Nephron (organoid): ENCODE measurements at regions not wholly inside any gene's neighbourhood (a gene's known extent, or its start where the extent isn't known, plus 50 kb on each side); places are given as distances from the start of the nearest gene placed in this dataset.
"Not testable (repeated sequence)": the region's sequence is repeated elsewhere in the genome, so short reads cannot be mapped to it uniquely, and the experiment has no call there.

Experiments used
- H3K27ac Mint-ChIP-seq, 3 experiments: 2 replicates each; pipeline ENCODE4 v1.8.0; 2020; ENCODE audit warnings: mixed read lengths in 3 of 3, mild to moderate bottlenecking in 2 of 3, moderate library complexity in 1 of 3
- H3K27me3 Mint-ChIP-seq: 2 replicates; pipeline ENCODE4 v1.8.0; 2021; ENCODE audit warnings: low read depth, mild to moderate bottlenecking, moderate library complexity, mixed read lengths
- H3K36me3 Mint-ChIP-seq: 2 replicates; pipeline ENCODE4 v1.8.0; 2020; ENCODE audit warnings: low read depth, mixed read lengths
- H3K4me1 Mint-ChIP-seq: 2 replicates; pipeline ENCODE4 v1.8.0; 2020; ENCODE audit warnings: mixed read lengths
- H3K4me3 Mint-ChIP-seq, 3 experiments: 2 replicates each; pipeline ENCODE4 v1.8.0; 2020; ENCODE audit warnings: mild to moderate bottlenecking in 3 of 3, mixed read lengths in 3 of 3, moderate library complexity in 2 of 3
- H3K9me3 Mint-ChIP-seq: 2 replicates; pipeline ENCODE4 v1.8.0; 2020; ENCODE audit warnings: mixed read lengths
- TF ChIP-seq, protein P1 (sequence below), 3 experiments: fragments of 200-600 bp; sonication (generic); IDR thresholded peaks; one replicate each; pipeline ENCODE4 v1.5.0; 2021; ENCODE audit warnings: antibody characterized with exemption in 3 of 3; ENCODE audit not compliant: unreplicated experiment in 3 of 3

DNA sequence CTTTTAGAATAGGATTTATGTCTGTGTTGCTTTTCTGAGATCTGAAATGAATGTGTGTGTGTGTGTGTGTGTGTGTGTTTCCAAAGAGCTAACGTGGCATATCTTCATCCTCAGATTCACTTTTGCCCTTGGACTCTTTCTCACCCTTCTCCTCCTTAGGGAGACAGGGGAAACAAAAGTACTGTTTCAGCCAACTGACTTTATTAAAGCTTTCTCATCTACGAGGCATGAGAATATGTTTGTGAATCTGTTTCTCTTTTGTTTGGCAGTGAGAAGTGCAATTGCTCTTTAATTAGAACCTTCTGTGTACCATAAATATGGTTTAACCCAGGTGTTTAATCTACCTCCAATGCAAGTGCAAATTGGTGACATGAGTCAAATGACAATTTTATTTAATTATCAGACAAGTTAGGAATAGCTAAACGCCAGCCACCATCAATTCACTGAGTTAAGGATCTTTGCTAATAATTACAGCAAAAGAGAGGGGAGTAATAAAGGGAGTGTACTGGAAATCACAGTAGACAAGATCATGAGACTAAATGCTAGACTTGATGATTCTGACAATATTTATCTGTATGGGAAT, 186.4 kb upstream of the COL3A1 start:
- Mint-ChIP-seq H3K4me1 (peaks cover 39% of the 10 kb centered on the region), H3K36me3 (no peaks in the 10 kb centered on the region)
- TF ChIP-seq, protein P1, sequence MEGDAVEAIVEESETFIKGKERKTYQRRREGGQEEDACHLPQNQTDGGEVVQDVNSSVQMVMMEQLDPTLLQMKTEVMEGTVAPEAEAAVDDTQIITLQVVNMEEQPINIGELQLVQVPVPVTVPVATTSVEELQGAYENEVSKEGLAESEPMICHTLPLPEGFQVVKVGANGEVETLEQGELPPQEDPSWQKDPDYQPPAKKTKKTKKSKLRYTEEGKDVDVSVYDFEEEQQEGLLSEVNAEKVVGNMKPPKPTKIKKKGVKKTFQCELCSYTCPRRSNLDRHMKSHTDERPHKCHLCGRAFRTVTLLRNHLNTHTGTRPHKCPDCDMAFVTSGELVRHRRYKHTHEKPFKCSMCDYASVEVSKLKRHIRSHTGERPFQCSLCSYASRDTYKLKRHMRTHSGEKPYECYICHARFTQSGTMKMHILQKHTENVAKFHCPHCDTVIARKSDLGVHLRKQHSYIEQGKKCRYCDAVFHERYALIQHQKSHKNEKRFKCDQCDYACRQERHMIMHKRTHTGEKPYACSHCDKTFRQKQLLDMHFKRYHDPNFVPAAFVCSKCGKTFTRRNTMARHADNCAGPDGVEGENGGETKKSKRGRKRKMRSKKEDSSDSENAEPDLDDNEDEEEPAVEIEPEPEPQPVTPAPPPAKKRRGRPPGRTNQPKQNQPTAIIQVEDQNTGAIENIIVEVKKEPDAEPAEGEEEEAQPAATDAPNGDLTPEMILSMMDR (IDR thresholded peaks at IDR 0.05; ENCODE audit: unreplicated experiment in 3 of 3) = no peak

DNA sequence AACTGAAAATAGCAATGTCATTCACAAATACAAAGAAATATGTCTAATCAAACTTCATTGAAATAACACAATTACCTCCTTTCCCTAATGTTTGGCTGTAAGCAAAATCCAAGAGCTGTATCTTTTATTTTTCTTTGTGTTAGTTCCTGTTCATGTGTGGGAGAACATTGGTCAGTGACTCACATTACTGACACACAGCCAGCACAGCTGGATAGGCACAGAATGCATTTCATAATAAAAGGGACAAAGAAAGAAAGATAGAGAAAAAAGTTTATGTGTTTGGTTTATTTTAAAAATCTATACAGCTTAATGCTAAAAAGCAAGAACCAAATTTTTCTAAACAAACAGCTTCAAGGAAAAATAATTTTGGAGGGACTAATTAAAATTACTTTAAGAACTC, 185.6 kb upstream of the COL3A1 start:
- Mint-ChIP-seq H3K27ac (peak overlapping the region; percentile 93 to 100 (median 99)), H3K4me1 (peaks cover 39% of the 10 kb centered on the region), H3K27me3 (no peaks in the 10 kb centered on the region), H3K4me3 (peak overlapping the region; percentile 44 to 71 (median 47)), H3K9me3 (no peaks in the 10 kb centered on the region), H3K36me3 (no peaks in the 10 kb centered on the region)
- TF ChIP-seq, protein P1 (IDR thresholded peaks at IDR 0.05; ENCODE audit: unreplicated experiment in 3 of 3) = no peak

More for the DNA sequence above, 186.4 kb upstream of the COL3A1 start:
- H3K27me3 Mint-ChIP-seq = no peaks in the 10 kb centered on the region
- no peaks in the 10 kb centered on the region for H3K9me3 Mint-ChIP-seq
- peak overlapping the region; percentile 33 to 74 (median 50) for H3K4me3 Mint-ChIP-seq
- peak overlapping the region; percentile 93 to 100 (median 99) for H3K27ac Mint-ChIP-seq

DNA sequence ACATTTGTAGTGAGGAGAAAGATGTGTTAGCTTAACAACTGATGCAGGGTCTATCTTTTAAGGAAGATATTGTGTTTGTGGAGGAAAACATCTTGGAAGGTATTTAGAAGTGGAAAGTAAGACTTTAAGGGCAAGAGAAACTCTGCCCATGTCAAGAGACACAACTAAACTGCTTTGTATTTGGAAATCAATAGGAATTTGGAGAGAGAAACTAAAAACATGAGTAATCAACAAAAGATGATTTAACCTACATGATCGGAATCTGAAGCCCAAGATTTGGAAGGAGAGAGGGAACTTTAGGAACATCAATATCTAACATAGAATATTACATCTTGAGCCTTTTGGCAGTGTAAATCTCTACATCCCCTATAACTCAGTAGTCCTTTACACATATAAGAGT, 184.2 kb upstream of the COL3A1 start:
- TF ChIP-seq, protein P1 (IDR thresholded peaks at IDR 0.05; ENCODE audit: unreplicated experiment in 3 of 3) = no peak
- peak overlapping the region in 2 of 3 experiments; percentile 74 to 99 for H3K27ac Mint-ChIP-seq
- H3K4me3 Mint-ChIP-seq = no peak overlapping the region
- no peaks in the 10 kb centered on the region for H3K36me3 Mint-ChIP-seq
- H3K4me1 Mint-ChIP-seq = peaks cover 39% of the 10 kb centered on the region
- H3K27me3 Mint-ChIP-seq = no peaks in the 10 kb centered on the region
- no peaks in the 10 kb centered on the region for H3K9me3 Mint-ChIP-seq

DNA sequence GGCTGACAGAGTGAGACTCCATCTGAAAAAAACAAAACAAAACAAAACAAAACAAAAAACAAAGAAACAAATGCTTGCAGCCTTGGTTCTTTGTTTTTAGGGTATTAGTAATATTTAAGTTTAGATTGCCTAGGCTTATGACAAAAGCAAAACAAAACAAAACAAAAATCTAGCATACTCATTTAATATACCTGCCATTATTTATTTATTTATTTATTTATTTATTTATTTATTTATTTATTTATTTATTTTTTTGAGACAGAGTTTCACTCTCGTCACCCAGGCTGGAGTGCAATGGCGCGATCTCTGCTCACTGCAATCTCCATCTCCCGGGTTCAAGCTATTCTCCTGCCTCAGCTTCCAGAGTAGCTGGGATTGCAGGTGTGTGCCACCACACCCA, 179.7 kb upstream of the COL3A1 start:
- H3K4me3 Mint-ChIP-seq, H3K36me3 Mint-ChIP-seq, H3K9me3 Mint-ChIP-seq, H3K27ac Mint-ChIP-seq, H3K27me3 Mint-ChIP-seq: not testable (repeated sequence)
- peaks cover 31% of the 10 kb centered on the region for H3K4me1 Mint-ChIP-seq

DNA sequence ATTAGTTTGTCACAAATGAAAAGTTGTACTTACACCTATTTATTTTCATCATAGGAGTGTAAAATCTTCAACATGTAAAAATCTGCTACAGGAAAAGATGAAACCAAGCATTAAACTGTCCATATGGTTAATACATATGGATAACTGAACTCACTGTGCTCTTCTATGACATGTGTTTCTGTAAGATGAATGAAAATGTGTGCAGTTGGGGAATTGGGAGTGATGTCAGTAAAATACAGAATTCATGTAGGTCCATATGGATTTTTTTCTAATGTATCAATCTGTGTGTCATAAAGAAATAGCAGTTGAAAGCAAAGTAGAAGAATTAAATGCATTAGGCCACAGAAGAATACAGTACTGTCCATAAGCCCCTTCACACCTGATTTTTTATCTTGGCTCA, 178.4 kb upstream of the COL3A1 start:
- no peaks in the 10 kb centered on the region for H3K27me3 Mint-ChIP-seq
- H3K4me3 Mint-ChIP-seq = no peak overlapping the region
- no peaks in the 10 kb centered on the region for H3K36me3 Mint-ChIP-seq
- peak overlapping the region in 2 of 3 experiments; percentile 11 to 23 for H3K27ac Mint-ChIP-seq
- TF ChIP-seq, protein P1 (IDR thresholded peaks at IDR 0.05; ENCODE audit: unreplicated experiment in 3 of 3) = no peak
- H3K4me1 Mint-ChIP-seq = peaks cover 27% of the 10 kb centered on the region
- peaks cover 6% of the 10 kb centered on the region for H3K9me3 Mint-ChIP-seq

DNA sequence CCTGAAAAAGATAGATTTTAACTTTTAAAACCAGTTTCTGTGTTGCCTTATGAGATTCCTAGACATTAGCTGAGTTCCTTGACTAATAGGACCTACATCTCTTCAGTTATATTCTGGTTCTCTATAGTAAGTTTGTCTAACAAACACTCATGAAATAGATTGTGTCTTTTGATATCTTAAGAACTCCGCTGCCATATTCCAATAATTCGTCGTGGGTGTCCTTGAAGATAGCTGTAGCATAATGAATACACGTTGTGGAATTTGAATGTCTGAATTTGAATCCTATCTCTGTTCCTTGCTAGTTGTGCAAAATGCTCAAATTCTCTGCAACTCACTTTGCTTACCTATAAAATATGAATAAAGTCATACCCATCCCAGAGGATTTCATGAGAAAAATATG, 176.8 kb upstream of the COL3A1 start:
- no peak overlapping the region for H3K4me3 Mint-ChIP-seq

More for the DNA sequence above, 176.8 kb upstream of the COL3A1 start:
- Mint-ChIP-seq H3K36me3 (no peaks in the 10 kb centered on the region), H3K27me3 (no peaks in the 10 kb centered on the region), H3K4me1 (peaks cover 27% of the 10 kb centered on the region), H3K27ac (peak overlapping the region; percentile 55 to 88 (median 64)), H3K9me3 (peaks cover 15% of the 10 kb centered on the region)
- TF ChIP-seq, protein P1 (IDR thresholded peaks at IDR 0.05; ENCODE audit: unreplicated experiment in 3 of 3) = no peak
